ENCODE measurements at regions not wholly inside any gene's neighbourhood (a gene's known extent, or its start where the extent isn't known, plus 50 kb on each side); places are given as distances from the start of the nearest gene placed in this dataset.

DNA sequence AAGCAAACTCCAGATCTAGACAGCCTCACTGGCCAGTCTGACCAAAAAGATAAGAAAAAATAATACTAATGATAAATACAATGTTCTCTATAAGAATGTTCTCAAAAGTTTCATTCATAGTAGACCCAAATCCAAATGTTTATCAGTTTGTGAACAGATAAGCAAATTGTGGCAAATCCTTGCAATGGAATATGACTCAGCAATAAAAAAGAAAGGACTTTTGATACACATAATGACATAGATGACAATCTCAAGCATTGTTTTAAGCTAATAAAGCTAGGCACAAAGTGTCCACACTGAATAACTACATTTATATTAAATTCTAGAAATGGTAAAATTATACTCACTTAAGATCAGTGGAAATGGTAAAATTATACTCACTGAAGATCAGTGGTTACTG, 195.4 kb upstream of the TYRP1 start (continued):
- TF ChIP-seq, protein P1, sequence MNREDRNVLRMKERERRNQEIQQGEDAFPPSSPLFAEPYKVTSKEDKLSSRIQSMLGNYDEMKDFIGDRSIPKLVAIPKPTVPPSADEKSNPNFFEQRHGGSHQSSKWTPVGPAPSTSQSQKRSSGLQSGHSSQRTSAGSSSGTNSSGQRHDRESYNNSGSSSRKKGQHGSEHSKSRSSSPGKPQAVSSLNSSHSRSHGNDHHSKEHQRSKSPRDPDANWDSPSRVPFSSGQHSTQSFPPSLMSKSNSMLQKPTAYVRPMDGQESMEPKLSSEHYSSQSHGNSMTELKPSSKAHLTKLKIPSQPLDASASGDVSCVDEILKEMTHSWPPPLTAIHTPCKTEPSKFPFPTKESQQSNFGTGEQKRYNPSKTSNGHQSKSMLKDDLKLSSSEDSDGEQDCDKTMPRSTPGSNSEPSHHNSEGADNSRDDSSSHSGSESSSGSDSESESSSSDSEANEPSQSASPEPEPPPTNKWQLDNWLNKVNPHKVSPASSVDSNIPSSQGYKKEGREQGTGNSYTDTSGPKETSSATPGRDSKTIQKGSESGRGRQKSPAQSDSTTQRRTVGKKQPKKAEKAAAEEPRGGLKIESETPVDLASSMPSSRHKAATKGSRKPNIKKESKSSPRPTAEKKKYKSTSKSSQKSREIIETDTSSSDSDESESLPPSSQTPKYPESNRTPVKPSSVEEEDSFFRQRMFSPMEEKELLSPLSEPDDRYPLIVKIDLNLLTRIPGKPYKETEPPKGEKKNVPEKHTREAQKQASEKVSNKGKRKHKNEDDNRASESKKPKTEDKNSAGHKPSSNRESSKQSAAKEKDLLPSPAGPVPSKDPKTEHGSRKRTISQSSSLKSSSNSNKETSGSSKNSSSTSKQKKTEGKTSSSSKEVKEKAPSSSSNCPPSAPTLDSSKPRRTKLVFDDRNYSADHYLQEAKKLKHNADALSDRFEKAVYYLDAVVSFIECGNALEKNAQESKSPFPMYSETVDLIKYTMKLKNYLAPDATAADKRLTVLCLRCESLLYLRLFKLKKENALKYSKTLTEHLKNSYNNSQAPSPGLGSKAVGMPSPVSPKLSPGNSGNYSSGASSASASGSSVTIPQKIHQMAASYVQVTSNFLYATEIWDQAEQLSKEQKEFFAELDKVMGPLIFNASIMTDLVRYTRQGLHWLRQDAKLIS (CRISPR knock-in tag; IDR thresholded peaks at IDR 0.05; ENCODE audit: borderline replicate concordance): no peak
- no peak for TF ChIP-seq MYBL2 (CRISPR knock-in tag; IDR thresholded peaks at IDR 0.05)
- TF ChIP-seq, protein P2, sequence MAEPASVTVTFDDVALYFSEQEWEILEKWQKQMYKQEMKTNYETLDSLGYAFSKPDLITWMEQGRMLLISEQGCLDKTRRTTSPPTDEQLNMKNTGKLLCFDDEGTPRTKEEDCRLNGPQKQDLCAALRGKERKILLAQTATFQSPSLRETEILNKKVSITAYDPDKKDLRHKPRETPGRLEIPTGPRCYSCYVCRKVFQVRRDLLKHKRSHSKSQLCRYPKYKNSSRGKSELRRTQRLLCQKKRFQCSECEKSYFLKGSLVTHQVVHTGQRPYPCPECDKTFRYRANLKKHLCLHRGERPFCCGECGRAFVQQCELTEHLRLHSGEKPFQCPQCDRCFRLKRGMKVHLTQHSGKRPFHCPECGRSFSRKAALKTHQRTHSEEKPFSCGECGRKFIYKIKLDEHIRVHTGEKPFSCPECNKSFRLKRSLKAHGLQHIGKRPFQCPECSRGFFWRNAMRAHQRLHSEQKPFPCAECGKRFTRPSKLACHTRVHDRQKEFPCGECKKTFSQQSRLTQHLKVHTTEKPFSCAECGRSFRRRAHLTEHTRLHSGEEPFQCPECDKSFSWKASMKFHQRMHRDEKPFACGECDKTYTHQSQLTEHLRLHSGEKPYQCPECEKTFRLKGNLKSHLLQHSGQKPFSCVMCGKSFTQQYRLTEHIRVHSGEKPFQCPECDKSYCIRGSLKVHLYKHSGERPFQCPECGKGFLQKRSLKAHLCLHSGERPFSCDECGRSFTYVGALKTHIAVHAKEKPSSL (CRISPR knock-in tag; conservative IDR thresholded peaks at IDR 0.05): no peak
- TF ChIP-seq SP1 (CRISPR knock-in tag; conservative IDR thresholded peaks at IDR 0.05): no peak
- TF ChIP-seq CREB1 (CRISPR knock-in tag; IDR thresholded peaks at IDR 0.05): no peak
- TF ChIP-seq JUN (CRISPR knock-in tag; IDR thresholded peaks at IDR 0.05): no peak
- TF ChIP-seq, protein P3, sequence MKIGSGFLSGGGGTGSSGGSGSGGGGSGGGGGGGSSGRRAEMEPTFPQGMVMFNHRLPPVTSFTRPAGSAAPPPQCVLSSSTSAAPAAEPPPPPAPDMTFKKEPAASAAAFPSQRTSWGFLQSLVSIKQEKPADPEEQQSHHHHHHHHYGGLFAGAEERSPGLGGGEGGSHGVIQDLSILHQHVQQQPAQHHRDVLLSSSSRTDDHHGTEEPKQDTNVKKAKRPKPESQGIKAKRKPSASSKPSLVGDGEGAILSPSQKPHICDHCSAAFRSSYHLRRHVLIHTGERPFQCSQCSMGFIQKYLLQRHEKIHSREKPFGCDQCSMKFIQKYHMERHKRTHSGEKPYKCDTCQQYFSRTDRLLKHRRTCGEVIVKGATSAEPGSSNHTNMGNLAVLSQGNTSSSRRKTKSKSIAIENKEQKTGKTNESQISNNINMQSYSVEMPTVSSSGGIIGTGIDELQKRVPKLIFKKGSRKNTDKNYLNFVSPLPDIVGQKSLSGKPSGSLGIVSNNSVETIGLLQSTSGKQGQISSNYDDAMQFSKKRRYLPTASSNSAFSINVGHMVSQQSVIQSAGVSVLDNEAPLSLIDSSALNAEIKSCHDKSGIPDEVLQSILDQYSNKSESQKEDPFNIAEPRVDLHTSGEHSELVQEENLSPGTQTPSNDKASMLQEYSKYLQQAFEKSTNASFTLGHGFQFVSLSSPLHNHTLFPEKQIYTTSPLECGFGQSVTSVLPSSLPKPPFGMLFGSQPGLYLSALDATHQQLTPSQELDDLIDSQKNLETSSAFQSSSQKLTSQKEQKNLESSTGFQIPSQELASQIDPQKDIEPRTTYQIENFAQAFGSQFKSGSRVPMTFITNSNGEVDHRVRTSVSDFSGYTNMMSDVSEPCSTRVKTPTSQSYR (CRISPR knock-in tag; IDR thresholded peaks at IDR 0.05): no peak

DNA sequence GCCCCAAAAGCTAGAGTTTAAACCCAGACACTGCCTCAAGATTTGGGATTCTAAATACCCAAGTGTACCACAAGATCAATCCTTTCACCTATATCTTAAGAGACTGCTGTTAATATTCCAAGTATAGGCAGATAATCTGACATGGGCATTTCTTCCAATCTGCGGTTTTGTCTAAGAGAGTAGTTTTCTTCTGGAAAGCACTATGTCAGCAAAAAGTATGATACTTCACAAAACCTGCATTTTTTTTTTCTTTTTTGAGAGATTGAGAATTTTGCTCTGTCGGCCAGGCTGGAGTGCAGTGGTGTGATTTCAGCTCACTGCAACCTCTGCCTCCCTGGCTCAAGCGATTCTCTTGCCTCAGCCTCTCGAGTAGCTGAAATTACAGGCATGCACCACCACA, 190.7 kb upstream of the TYRP1 start:
- peaks cover 4% of the 10 kb centered on the region; the same call in 1 of the 2 replicates for H3K36me3 Mint-ChIP-seq
- H3K27ac Mint-ChIP-seq: no peak overlapping the region
- POLR2A ChIA-PET: no interaction called here
- H3K9me3 Mint-ChIP-seq: peaks cover 11% of the 10 kb centered on the region
- no peak overlapping the region for H3K4me3 Mint-ChIP-seq
- no peak for DNase-seq (ENCODE audit: low spot score)
- H3K27me3 Mint-ChIP-seq (ENCODE audit: low read depth): no peaks in the 10 kb centered on the region
- H3K4me1 Mint-ChIP-seq: no peaks in the 10 kb centered on the region
- no peak for ATAC-seq
- CTCF ChIA-PET: no interaction called here
- TF ChIP-seq, protein P2 (CRISPR knock-in tag; conservative IDR thresholded peaks at IDR 0.05): no peak
- TF ChIP-seq, protein P4, sequence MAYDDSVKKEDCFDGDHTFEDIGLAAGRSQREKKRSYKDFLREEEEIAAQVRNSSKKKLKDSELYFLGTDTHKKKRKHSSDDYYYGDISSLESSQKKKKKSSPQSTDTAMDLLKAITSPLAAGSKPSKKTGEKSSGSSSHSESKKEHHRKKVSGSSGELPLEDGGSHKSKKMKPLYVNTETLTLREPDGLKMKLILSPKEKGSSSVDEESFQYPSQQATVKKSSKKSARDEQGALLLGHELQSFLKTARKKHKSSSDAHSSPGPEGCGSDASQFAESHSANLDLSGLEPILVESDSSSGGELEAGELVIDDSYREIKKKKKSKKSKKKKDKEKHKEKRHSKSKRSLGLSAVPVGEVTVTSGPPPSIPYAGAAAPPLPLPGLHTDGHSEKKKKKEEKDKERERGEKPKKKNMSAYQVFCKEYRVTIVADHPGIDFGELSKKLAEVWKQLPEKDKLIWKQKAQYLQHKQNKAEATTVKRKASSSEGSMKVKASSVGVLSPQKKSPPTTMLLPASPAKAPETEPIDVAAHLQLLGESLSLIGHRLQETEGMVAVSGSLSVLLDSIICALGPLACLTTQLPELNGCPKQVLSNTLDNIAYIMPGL (CRISPR knock-in tag; IDR thresholded peaks at IDR 0.05): no peak
- TF ChIP-seq IRF2 (CRISPR knock-in tag; IDR thresholded peaks at IDR 0.05; ENCODE audit: borderline replicate concordance, low read depth) (no peak), ZNF671 (CRISPR knock-in tag; IDR thresholded peaks at IDR 0.05) (no peak), JUN (CRISPR knock-in tag; IDR thresholded peaks at IDR 0.05) (no peak), NFYB (CRISPR knock-in tag; conservative IDR thresholded peaks at IDR 0.05; ENCODE audit: low read depth) (no peak)
- TF ChIP-seq, protein P5, sequence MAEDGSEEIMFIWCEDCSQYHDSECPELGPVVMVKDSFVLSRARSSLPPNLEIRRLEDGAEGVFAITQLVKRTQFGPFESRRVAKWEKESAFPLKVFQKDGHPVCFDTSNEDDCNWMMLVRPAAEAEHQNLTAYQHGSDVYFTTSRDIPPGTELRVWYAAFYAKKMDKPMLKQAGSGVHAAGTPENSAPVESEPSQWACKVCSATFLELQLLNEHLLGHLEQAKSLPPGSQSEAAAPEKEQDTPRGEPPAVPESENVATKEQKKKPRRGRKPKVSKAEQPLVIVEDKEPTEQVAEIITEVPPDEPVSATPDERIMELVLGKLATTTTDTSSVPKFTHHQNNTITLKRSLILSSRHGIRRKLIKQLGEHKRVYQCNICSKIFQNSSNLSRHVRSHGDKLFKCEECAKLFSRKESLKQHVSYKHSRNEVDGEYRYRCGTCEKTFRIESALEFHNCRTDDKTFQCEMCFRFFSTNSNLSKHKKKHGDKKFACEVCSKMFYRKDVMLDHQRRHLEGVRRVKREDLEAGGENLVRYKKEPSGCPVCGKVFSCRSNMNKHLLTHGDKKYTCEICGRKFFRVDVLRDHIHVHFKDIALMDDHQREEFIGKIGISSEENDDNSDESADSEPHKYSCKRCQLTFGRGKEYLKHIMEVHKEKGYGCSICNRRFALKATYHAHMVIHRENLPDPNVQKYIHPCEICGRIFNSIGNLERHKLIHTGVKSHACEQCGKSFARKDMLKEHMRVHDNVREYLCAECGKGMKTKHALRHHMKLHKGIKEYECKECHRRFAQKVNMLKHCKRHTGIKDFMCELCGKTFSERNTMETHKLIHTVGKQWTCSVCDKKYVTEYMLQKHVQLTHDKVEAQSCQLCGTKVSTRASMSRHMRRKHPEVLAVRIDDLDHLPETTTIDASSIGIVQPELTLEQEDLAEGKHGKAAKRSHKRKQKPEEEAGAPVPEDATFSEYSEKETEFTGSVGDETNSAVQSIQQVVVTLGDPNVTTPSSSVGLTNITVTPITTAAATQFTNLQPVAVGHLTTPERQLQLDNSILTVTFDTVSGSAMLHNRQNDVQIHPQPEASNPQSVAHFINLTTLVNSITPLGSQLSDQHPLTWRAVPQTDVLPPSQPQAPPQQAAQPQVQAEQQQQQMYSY (CRISPR knock-in tag; IDR thresholded peaks at IDR 0.05): no peak
- TF ChIP-seq, protein P6, sequence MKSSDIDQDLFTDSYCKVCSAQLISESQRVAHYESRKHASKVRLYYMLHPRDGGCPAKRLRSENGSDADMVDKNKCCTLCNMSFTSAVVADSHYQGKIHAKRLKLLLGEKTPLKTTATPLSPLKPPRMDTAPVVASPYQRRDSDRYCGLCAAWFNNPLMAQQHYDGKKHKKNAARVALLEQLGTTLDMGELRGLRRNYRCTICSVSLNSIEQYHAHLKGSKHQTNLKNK (CRISPR knock-in tag; IDR thresholded peaks at IDR 0.05): no peak
